Thymus (tissue), 11 donors: ENCODE measurements at regions not wholly inside any gene's neighbourhood (a gene's known extent, or its start where the extent isn't known, plus 50 kb on each side); places are given as distances from the start of the nearest gene placed in this dataset.

ENCODE experiments used
- DNase-seq, 9 donors: peaks; one replicate each; pipeline ENCODE4 v3.0.0-alpha.2; 2013; ENCODE audit warnings: low spot score in 9 of 9, low read depth in 6 of 9, missing footprints in 1 of 9
- H3K27ac ChIP-seq, 2 donors: one replicate each; pipeline ENCODE4 v1.5.1; 2013; ENCODE audit warnings: control low read depth in 1 of 2, low read depth in 1 of 2, low read length in 1 of 2, mild to moderate bottlenecking in 1 of 2, moderate library complexity in 1 of 2
- H3K27me3 ChIP-seq, 2 donors: one replicate each; pipeline ENCODE4 v1.5.1; 2013; ENCODE audit warnings: low read length in 1 of 2; ENCODE audit not compliant: control insufficient read depth in 2 of 2, insufficient read depth in 1 of 2
- H3K36me3 ChIP-seq, 2 donors: one replicate each; pipeline ENCODE4 v1.5.1; 2013; ENCODE audit warnings: low read length in 1 of 2, mild to moderate bottlenecking in 1 of 2, moderate library complexity in 1 of 2; ENCODE audit not compliant: control insufficient read depth in 2 of 2, insufficient read depth in 2 of 2
- H3K4me1 ChIP-seq, 2 donors: one replicate each; pipeline ENCODE4 v1.5.1; 2013; ENCODE audit warnings: low read length in 2 of 2; ENCODE audit not compliant: control insufficient read depth in 2 of 2, insufficient read depth in 2 of 2
- H3K4me3 ChIP-seq, 2 donors: one replicate each; pipeline ENCODE4 v1.5.1; 2013; ENCODE audit warnings: low read length in 2 of 2, control low read depth in 1 of 2, mild to moderate bottlenecking in 1 of 2
- H3K9me3 ChIP-seq, 2 donors: one replicate each; pipeline ENCODE4 v1.5.1; 2013; ENCODE audit warnings: low read length in 1 of 2, mild to moderate bottlenecking in 1 of 2; ENCODE audit not compliant: control insufficient read depth in 2 of 2, insufficient read depth in 1 of 2
- WGBS: extraction: QIAGEN DNeasy Blood & Tissue Kit; methylation state at CpG from one replicate; pipeline ENCODE4 v1.1.7; 2013; 5-methylcytosine and 5-hydroxymethylcytosine counted together
- donor health status: healthy.

- Histone ChIP-seq H3K4me3 (no peak overlapping the region), H3K4me1 (no peaks in the 10 kb centered on the region), H3K27me3 (peaks cover 0 to 8% of the 10 kb centered on the region in 2 donors), H3K9me3 (no peaks in the 10 kb centered on the region), H3K27ac (no peak overlapping the region), H3K36me3 (no peaks in the 10 kb centered on the region)
- WGBS, result 87% methylated on average over 10 of the region's 10 CpGs
- no peak for DNase-seq
These were observed 70.0 kb upstream of the NTM start for GRCh38 chr11:131300439-131300717.

- DNase-seq, result no peak
- no peaks in the 10 kb centered on the region for H3K4me1 ChIP-seq
- 59% methylated on average over 5 of the region's 5 CpGs for WGBS
- no peaks in the 10 kb centered on the region for H3K36me3 ChIP-seq
- H3K9me3 ChIP-seq, result no peaks in the 10 kb centered on the region
- H3K27me3 ChIP-seq, result peaks cover 0 to 8% of the 10 kb centered on the region in 2 donors
- no peak overlapping the region for H3K4me3 ChIP-seq
- no peak overlapping the region for H3K27ac ChIP-seq
These were observed 69.1 kb upstream of the NTM start for GRCh38 chr11:131301306-131301705.

- Histone ChIP-seq H3K36me3 (no peaks in the 10 kb centered on the region), H3K27me3 (peaks cover 0 to 8% of the 10 kb centered on the region in 2 donors), H3K4me1 (no peaks in the 10 kb centered on the region), H3K4me3 (no peak overlapping the region), H3K27ac (no peak overlapping the region), H3K9me3 (no peaks in the 10 kb centered on the region)
- no peak for DNase-seq
- WGBS, result 92% methylated on average over 1 of the region's 1 CpG
These were observed 67.6 kb upstream of the NTM start for GRCh38 chr11:131302836-131303235.

- H3K36me3 ChIP-seq, result no peaks in the 10 kb centered on the region
- H3K4me1 ChIP-seq, result no peaks in the 10 kb centered on the region
- no peak overlapping the region for H3K27ac ChIP-seq
- WGBS, result 89% methylated on average over 5 of the region's 5 CpGs
- peaks cover 0 to 8% of the 10 kb centered on the region in 2 donors for H3K27me3 ChIP-seq
- H3K4me3 ChIP-seq, result no peak overlapping the region
- no peak for DNase-seq
- H3K9me3 ChIP-seq, result no peaks in the 10 kb centered on the region
These were observed 66.8 kb upstream of the NTM start for GRCh38 chr11:131303611-131304119.

- H3K36me3 ChIP-seq, result no peaks in the 10 kb centered on the region
- WGBS, result 85% methylated on average over 3 of the region's 3 CpGs
These were observed 65.4 kb upstream of the NTM start for GRCh38 chr11:131305005-131305404.

GRCh38 chr11:131307506-131307905, 62.9 kb upstream of the NTM start:
- Histone ChIP-seq H3K4me1 (peaks cover 0 to 2% of the 10 kb centered on the region in 2 donors), H3K36me3 (no peaks in the 10 kb centered on the region), H3K27me3 (no peaks in the 10 kb centered on the region), H3K27ac (no peak overlapping the region), H3K9me3 (no peaks in the 10 kb centered on the region), H3K4me3 (no peak overlapping the region)
- WGBS, result 95% methylated on average over 6 of the region's 6 CpGs
- DNase-seq, result no peak

More at GRCh38 chr11:131305005-131305404, 65.4 kb upstream of the NTM start:
- Histone ChIP-seq H3K27ac (no peak overlapping the region), H3K9me3 (no peaks in the 10 kb centered on the region), H3K27me3 (peaks cover 0 to 6% of the 10 kb centered on the region in 2 donors), H3K4me3 (no peak overlapping the region), H3K4me1 (no peaks in the 10 kb centered on the region)
- no peak for DNase-seq

GRCh38 chr11:131309776-131310175, 60.6 kb upstream of the NTM start:
- no peaks in the 10 kb centered on the region for H3K36me3 ChIP-seq
- WGBS, result 28% methylated on average over 5 of the region's 5 CpGs
- DNase-seq, result no peak
- peaks cover 0 to 3% of the 10 kb centered on the region in 2 donors for H3K4me1 ChIP-seq
- no peak overlapping the region for H3K27ac ChIP-seq
- no peaks in the 10 kb centered on the region for H3K27me3 ChIP-seq
- H3K4me3 ChIP-seq, result no peak overlapping the region
- H3K9me3 ChIP-seq, result no peaks in the 10 kb centered on the region

- Histone ChIP-seq H3K27ac (peak overlapping the region in 1 of 2 donors; percentile 17), H3K9me3 (no peaks in the 10 kb centered on the region), H3K4me3 (no peak overlapping the region), H3K36me3 (no peaks in the 10 kb centered on the region), H3K4me1 (peaks cover 0 to 3% of the 10 kb centered on the region in 2 donors), H3K27me3 (no peaks in the 10 kb centered on the region)
- WGBS, result 90% methylated on average over 10 of the region's 10 CpGs
- peak in 2 of 9 donors; percentile 9 to 32 for DNase-seq
These were observed 58.5 kb upstream of the NTM start for GRCh38 chr11:131311776-131312514.
